ENCODE measurements at regions not wholly inside any gene's neighbourhood (a gene's known extent, or its start where the extent isn't known, plus 50 kb on each side); places are given as distances from the start of the nearest gene placed in this dataset.

- TF ChIP-seq CTCF (IDR thresholded peaks at IDR 0.05) (no peak), POLR2AphosphoS5 (IDR thresholded peaks at IDR 0.05) (no peak), POLR2A (IDR thresholded peaks at IDR 0.05) (no peak)
These were observed 411.0 kb downstream of the C6orf118 start for GRCh38 chr6:164898412-164898811.
